H1 (cell line): ENCODE measurements at regions not wholly inside any gene's neighbourhood (a gene's known extent, or its start where the extent isn't known, plus 50 kb on each side); places are given as distances from the start of the nearest gene placed in this dataset.

Experiments
- CTCF ChIA-PET: fragments of 300-600 bp; sonication (Branson Sonifier 250); formaldehyde crosslinking; loops from one replicate; lab custom pipeline; 2021; ENCODE audit not compliant: partially characterized antibody; lab: Charles Lee
- POLR2A ChIA-PET: fragments of 300-600 bp; sonication (Branson Sonifier 250); formaldehyde crosslinking; loops from one replicate; lab custom pipeline; 2021; ENCODE audit warnings: inconsistent platforms; ENCODE audit not compliant: partially characterized antibody; lab: Charles Lee
- DNase-seq, 2 experiments: peaks; one replicate each; pipeline versions ENCODE4 v3.0.0 to v3.0.0-alpha.2; 2010 to 2022; ENCODE audit warnings: low spot score in 2 of 2, low read depth in 1 of 2, mixed read lengths in 1 of 2
- FAIRE-seq: peaks from 2 replicates; lab custom pipeline; 2011; peaks lifted over from hg19 to GRCh38; lab: Jason Lieb, UNC
- H2AFZ ChIP-seq: 2 replicates; pipeline ENCODE4 v1.8.1; 2012; ENCODE audit warnings: low read length, inconsistent platforms
- H2AK5ac ChIP-seq: 2 replicates; pipeline ENCODE4 v1.6.1; 2013; ENCODE audit warnings: low read depth, low read length
- H2BK120ac ChIP-seq: replicated peaks from 2 replicates; pipeline ENCODE3; 2013; ENCODE audit warnings: low read depth, low read length, inconsistent platforms
- H2BK12ac ChIP-seq: 2 replicates; pipeline ENCODE4 v1.6.1; 2013; ENCODE audit warnings: low read depth, low read length
- H2BK15ac ChIP-seq: 2 replicates; pipeline ENCODE4 v1.6.1; 2013; ENCODE audit warnings: low read length
- H2BK20ac ChIP-seq: 2 replicates; pipeline ENCODE4 v1.6.1; 2013; ENCODE audit warnings: low read length
- H2BK5ac ChIP-seq: 2 replicates; pipeline ENCODE4 v1.6.1; 2013; ENCODE audit warnings: low read depth, low read length
- H3K14ac ChIP-seq: 2 replicates; pipeline ENCODE4 v1.6.1; 2013; ENCODE audit warnings: inconsistent platforms; ENCODE audit not compliant: insufficient read length
- H3K18ac ChIP-seq: 2 replicates; pipeline ENCODE4 v1.6.1; 2013; ENCODE audit warnings: low read length; ENCODE audit errors: extremely low read depth
- H3K23ac ChIP-seq: 2 replicates; pipeline ENCODE4 v1.6.1; 2013; ENCODE audit warnings: inconsistent platforms; ENCODE audit not compliant: insufficient read length
- H3K23me2 ChIP-seq: 2 replicates; pipeline ENCODE4 v1.6.1; 2013; ENCODE audit warnings: low read depth, low read length
- H3K27ac ChIP-seq: 2 replicates; pipeline ENCODE4 v1.6.1; 2011; ENCODE audit warnings: low read depth, low read length, inconsistent platforms
- H3K27me3 ChIP-seq, 4 experiments: replicated peaks in 1 of 4; 1 replicate in 1 of 4; 2 replicates in 3 of 4; pipeline versions ENCODE4 v1.6.1 to v1.8.1; 2011 to 2013; ENCODE audit warnings: low read length in 3 of 4, mild to moderate bottlenecking in 3 of 4, inconsistent platforms in 2 of 4, mixed read lengths in 2 of 4, moderate library complexity in 1 of 4; ENCODE audit not compliant: control insufficient read depth in 3 of 4, insufficient read depth in 3 of 4; ENCODE audit errors: extremely low read depth in 1 of 4
- H3K36me3 ChIP-seq, 4 experiments: 2 replicates each; pipeline versions ENCODE4 v1.6.1 to v1.8.1; 2011 to 2013; ENCODE audit warnings: mild to moderate bottlenecking in 4 of 4, low read length in 3 of 4, moderate library complexity in 2 of 4, control low read depth in 1 of 4, inconsistent platforms in 1 of 4; ENCODE audit not compliant: insufficient read depth in 4 of 4, control insufficient read depth in 2 of 4
- H3K4ac ChIP-seq: replicated peaks from 2 replicates; pipeline ENCODE3; 2013; ENCODE audit warnings: low read length, low read depth, mixed read lengths, inconsistent platforms; ENCODE audit not compliant: insufficient read length
- H3K4me1 ChIP-seq, 4 experiments: replicated peaks in 1 of 4; 1 replicate in 1 of 4; 2 replicates in 3 of 4; pipeline versions ENCODE4 v1.6.1 to v1.8.1; 2011 to 2013; ENCODE audit warnings: low read length in 3 of 4, inconsistent platforms in 2 of 4, mixed read lengths in 1 of 4; ENCODE audit not compliant: insufficient read depth in 4 of 4, control insufficient read depth in 3 of 4
- H3K4me2 ChIP-seq, 2 experiments: 2 replicates each; pipeline versions ENCODE4 v1.6.1 to v1.8.1; 2011 to 2013; ENCODE audit warnings: low read depth in 2 of 2, low read length in 2 of 2, control low read depth in 1 of 2, inconsistent platforms in 1 of 2, mild to moderate bottlenecking in 1 of 2; ENCODE audit not compliant: insufficient read depth in 1 of 2
- H3K4me3 ChIP-seq, 4 experiments: fragments of 200-600, 300-600 bp in 1 of 4; sonication (generic), shearing (Covaris generic), sonication (Bioruptor Twin) in 1 of 4; 2 replicates each; pipeline versions ENCODE4 v1.5.1 to v1.8.1; 2011 to 2016; ENCODE audit warnings: low read length in 4 of 4, low read depth in 3 of 4, control low read depth in 2 of 4, inconsistent platforms in 2 of 4, mild to moderate bottlenecking in 2 of 4, mixed read lengths in 1 of 4, moderate library complexity in 1 of 4; ENCODE audit not compliant: insufficient read depth in 2 of 4; ENCODE audit errors: extremely low read depth in 1 of 4
- H3K56ac ChIP-seq: replicated peaks from 2 replicates; pipeline ENCODE3; 2013; ENCODE audit warnings: low read depth, mild to moderate bottlenecking, mixed read lengths, low read length, inconsistent platforms; ENCODE audit not compliant: insufficient read length
- H3K79me1 ChIP-seq: 2 replicates; pipeline ENCODE4 v1.6.1; 2013; ENCODE audit warnings: low read depth, low read length, control low read depth
- H3K79me2 ChIP-seq, 2 experiments: 2 replicates each; pipeline versions ENCODE4 v1.6.1 to v1.8.1; 2012 to 2013; ENCODE audit warnings: low read length in 2 of 2, mild to moderate bottlenecking in 2 of 2, inconsistent platforms in 1 of 2; ENCODE audit not compliant: insufficient read depth in 2 of 2, control insufficient read depth in 1 of 2
- H3K9ac ChIP-seq, 4 experiments: replicated peaks in 1 of 4; 1 replicate in 1 of 4; 2 replicates in 3 of 4; pipeline versions ENCODE4 v1.6.1 to v1.8.1; 2011 to 2013; ENCODE audit warnings: low read depth in 3 of 4, low read length in 3 of 4, control low read depth in 2 of 4, mild to moderate bottlenecking in 2 of 4, moderate library complexity in 2 of 4, inconsistent platforms in 1 of 4; ENCODE audit errors: extremely low read depth in 1 of 4
- H3K9me3 ChIP-seq, 2 experiments: 2 replicates each; pipeline versions ENCODE4 v1.6.1 to v1.8.1; 2012 to 2013; ENCODE audit warnings: mild to moderate bottlenecking in 2 of 2, moderate library complexity in 2 of 2, control low read depth in 1 of 2, inconsistent platforms in 1 of 2, low read depth in 1 of 2, low read length in 1 of 2, mixed read lengths in 1 of 2; ENCODE audit not compliant: insufficient read depth in 2 of 2
- H4K20me1 ChIP-seq, 2 experiments: replicated peaks in 1 of 2; 2 replicates each; pipeline versions ENCODE3 to v1.8.1; 2011 to 2013; ENCODE audit warnings: inconsistent platforms in 2 of 2, low read length in 2 of 2, mild to moderate bottlenecking in 1 of 2; ENCODE audit not compliant: insufficient read depth in 2 of 2, control insufficient read depth in 1 of 2
- H4K5ac ChIP-seq: 2 replicates; pipeline ENCODE4 v1.6.1; 2013; ENCODE audit warnings: low read length, low read depth, mixed read lengths, inconsistent platforms; ENCODE audit not compliant: insufficient read length
- H4K8ac ChIP-seq: 2 replicates; pipeline ENCODE4 v1.8.0; 2013; ENCODE audit warnings: mild to moderate bottlenecking, moderate library complexity, low read length, inconsistent platforms; ENCODE audit not compliant: insufficient read depth; ENCODE audit errors: extremely low read depth
- H4K91ac ChIP-seq: replicated peaks from 2 replicates; pipeline ENCODE3; 2013; ENCODE audit warnings: low read length, mixed read lengths, inconsistent platforms; ENCODE audit not compliant: insufficient read length
- CBX8 ChIP-seq: fragments of 300-800, 300-1000 bp; sonication (generic); IDR thresholded peaks from 2 replicates; pipeline ENCODE4 v1.7.1; 2016; ENCODE audit warnings: low read depth, low read length, borderline replicate concordance
- GABPA ChIP-seq: IDR thresholded peaks from 2 replicates; pipeline ENCODE4 v1.6.1; 2011; ENCODE audit warnings: mild to moderate bottlenecking, low read length, moderate library complexity, borderline replicate concordance; ENCODE audit not compliant: insufficient read depth
- JUND ChIP-seq: IDR thresholded peaks from 2 replicates; pipeline ENCODE4 v1.6.1; 2011; ENCODE audit warnings: mild to moderate bottlenecking, improper control_type of control experiment, low read length
- KDM1A ChIP-seq: fragments of 200-600, 300-600 bp; sonication (generic); IDR thresholded peaks from 2 replicates; pipeline ENCODE4 v1.7.1; 2016; ENCODE audit warnings: mild to moderate bottlenecking, low read length, borderline replicate concordance
- NRF1 ChIP-seq: IDR thresholded peaks from 2 replicates; pipeline ENCODE4 v1.6.1; 2011; ENCODE audit warnings: mild to moderate bottlenecking, low read depth, low read length, improper control_type of control experiment
- RBBP5 ChIP-seq: IDR thresholded peaks from 2 replicates; pipeline ENCODE4 v1.7.1; 2012; ENCODE audit warnings: low read depth, mild to moderate bottlenecking, inconsistent platforms, low read length, moderate library complexity, borderline replicate concordance
- RXRA ChIP-seq: IDR thresholded peaks from 2 replicates; pipeline ENCODE4 v1.6.1; 2011; ENCODE audit warnings: low read depth, mild to moderate bottlenecking, low read length, moderate library complexity; ENCODE audit not compliant: insufficient read depth
- SIN3A ChIP-seq, 2 experiments: IDR thresholded peaks in 1 of 2; conservative IDR thresholded peaks in 1 of 2; 2 replicates each; pipeline ENCODE4 v1.6.1; 2011 to 2012; ENCODE audit warnings: low read length in 2 of 2, improper control_type of control experiment in 1 of 2, low read depth in 1 of 2, mild to moderate bottlenecking in 1 of 2
- SP4 ChIP-seq: IDR thresholded peaks from 2 replicates; pipeline ENCODE4 v1.6.1; 2012; ENCODE audit warnings: low read length, inconsistent platforms
- TCF12 ChIP-seq: IDR thresholded peaks from 2 replicates; pipeline ENCODE4 v1.6.1; 2011; ENCODE audit warnings: low read depth, mild to moderate bottlenecking, low read length
- WGBS, 2 experiments: shearing (Covaris generic) in 1 of 2; methylation state at CpG; one replicate each; pipeline versions ENCODE4 v1.1.6 to v1.1.7; 2013 to 2015; ENCODE audit warnings: low lambda C conversion rate in 2 of 2, mixed read lengths in 2 of 2, inconsistent platforms in 1 of 2, low coverage in 1 of 2, missing lambda C conversion rate in 1 of 2; ENCODE audit not compliant: insufficient replicate concordance in 2 of 2, insufficient coverage in 1 of 2, insufficient read length in 1 of 2; ENCODE audit errors: extremely low coverage in 1 of 2, missing lambda C conversion rate in 1 of 2; 5-methylcytosine and 5-hydroxymethylcytosine counted together
- TF ChIP-seq, protein P1 (sequence below): IDR thresholded peaks from 2 replicates; pipeline ENCODE4 v1.6.1; 2011; ENCODE audit warnings: low read length, improper control_type of control experiment

DNA sequence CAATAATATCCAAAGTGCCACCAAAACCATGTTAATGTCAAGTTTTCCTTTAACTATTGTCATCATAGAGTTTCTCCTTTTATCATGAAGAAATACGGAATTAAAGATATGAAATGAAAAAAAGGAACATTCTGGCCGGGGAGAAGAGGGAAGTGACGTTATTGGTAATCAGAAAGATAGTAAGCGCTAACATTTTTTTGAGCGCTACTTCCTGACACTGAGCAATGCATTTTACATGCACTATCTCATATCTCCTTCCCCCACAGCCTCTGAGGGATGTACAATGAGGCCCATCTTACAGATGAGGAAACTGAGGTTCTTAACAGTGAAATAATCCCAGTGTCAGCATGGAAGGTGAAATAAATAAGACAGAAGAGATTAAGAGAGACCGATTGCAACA, 410.9 kb downstream of the SOX9 start:
- H4K20me1 ChIP-seq: no peaks in the 10 kb centered on the region

More for the DNA sequence above, 410.9 kb downstream of the SOX9 start:
- Histone ChIP-seq H3K36me3 (no peaks in the 10 kb centered on the region), H2AFZ (no peak overlapping the region), H3K23me2 (no peaks in the 10 kb centered on the region; the same call in 1 of the 2 replicates), H2BK15ac (no peak overlapping the region), H2AK5ac (no peak overlapping the region), H3K27me3 (no peaks in the 10 kb centered on the region), H4K8ac (no peak overlapping the region), H3K56ac (no peak overlapping the region), H2BK5ac (no peak overlapping the region), H3K4me1 (no peaks in the 10 kb centered on the region), H3K14ac (no peak overlapping the region), H3K9me3 (peaks cover 0 to 7% of the 10 kb centered on the region in 2 experiments; a peak in 1 of 4 replicates), H3K4me2 (no peak overlapping the region), H3K27ac (no peak overlapping the region), H3K79me2 (no peaks in the 10 kb centered on the region), H3K4ac (no peak overlapping the region), H3K18ac (no peak overlapping the region), H2BK20ac (no peak overlapping the region), H3K9ac (no peak overlapping the region), H2BK120ac (no peak overlapping the region), H3K23ac (no peak overlapping the region), H4K91ac (no peak overlapping the region), H3K4me3 (no peak overlapping the region), H3K79me1 (no peaks in the 10 kb centered on the region), H4K5ac (no peak overlapping the region), H2BK12ac (no peak overlapping the region)
- DNase-seq: no peak
- CTCF ChIA-PET: no interaction called here
- POLR2A ChIA-PET: no interaction called here
- no peak for TF ChIP-seq NRF1
- TF ChIP-seq SIN3A (conservative IDR thresholded peaks at IDR 0.05 in 1 of 2, IDR thresholded peaks at IDR 0.05 in 1 of 2; ENCODE audit: low read depth in 1 of 2, low read length in 2 of 2): no peak
- TF ChIP-seq GABPA: no peak
- TF ChIP-seq TCF12: no peak
- TF ChIP-seq SP4: no peak
- TF ChIP-seq RXRA: no peak
- no peak for TF ChIP-seq RBBP5
- TF ChIP-seq CBX8: no peak
- TF ChIP-seq, protein P1, sequence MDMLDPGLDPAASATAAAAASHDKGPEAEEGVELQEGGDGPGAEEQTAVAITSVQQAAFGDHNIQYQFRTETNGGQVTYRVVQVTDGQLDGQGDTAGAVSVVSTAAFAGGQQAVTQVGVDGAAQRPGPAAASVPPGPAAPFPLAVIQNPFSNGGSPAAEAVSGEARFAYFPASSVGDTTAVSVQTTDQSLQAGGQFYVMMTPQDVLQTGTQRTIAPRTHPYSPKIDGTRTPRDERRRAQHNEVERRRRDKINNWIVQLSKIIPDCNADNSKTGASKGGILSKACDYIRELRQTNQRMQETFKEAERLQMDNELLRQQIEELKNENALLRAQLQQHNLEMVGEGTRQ: no peak
- TF ChIP-seq JUND: no peak
- TF ChIP-seq KDM1A: no peak
- 87 to 100% methylated on average over 2 to 6 of the region's 6 CpGs for WGBS, 2 experiments
- no peak for FAIRE-seq
